Uterus (tissue), 2 donors: ENCODE measurements at regions not wholly inside any gene's neighbourhood (a gene's known extent, or its start where the extent isn't known, plus 50 kb on each side); places are given as distances from the start of the nearest gene placed in this dataset.

Experiments
- CTCF ChIP-seq, 4 experiments: fragments of 200-600 bp in 2 of 4; fragments of 450-650 bp in 2 of 4; sonication (generic) in 2 of 4; IDR thresholded peaks; one replicate each; pipeline ENCODE4 v1.5.1; 2016 to 2019; ENCODE audit warnings: antibody characterized with exemption in 4 of 4, mild to moderate bottlenecking in 2 of 4, moderate library complexity in 1 of 4
- POLR2A ChIP-seq, 2 donors: fragments of 450-650 bp; IDR thresholded peaks; one replicate each; pipeline ENCODE4 v1.6.1; 2016; ENCODE audit warnings: antibody characterized with exemption in 2 of 2, mild to moderate bottlenecking in 1 of 2, moderate library complexity in 1 of 2

GRCh38 chr19:28508666-28509065 is 704.3 kb downstream of the UQCRFS1 start:
- TF ChIP-seq POLR2A (IDR thresholded peaks at IDR 0.05) = no peak
- TF ChIP-seq CTCF (IDR thresholded peaks at IDR 0.05) = no peak
